Activated B cell treated with CpG ODN at 0.5 μM for 24 hours (primary cell): ENCODE measurements at regions not wholly inside any gene's neighbourhood (a gene's known extent, or its start where the extent isn't known, plus 50 kb on each side); places are given as distances from the start of the nearest gene placed in this dataset.

Experiments used
- ATAC-seq: fragments of 200-7000 bp; cut with Tn5 transposase; one replicate; pipeline ENCODE4 v1.10.0; 2021; ENCODE audit warnings: low read depth, mild to moderate bottlenecking, moderate library complexity
- CTCF ChIA-PET: fragments of 350-600 bp; sonication (Branson Sonifier 250); formaldehyde crosslinking; loops from one replicate; lab custom pipeline; 2021; ENCODE audit warnings: antibody characterized with exemption; lab: Charles Lee
- POLR2A ChIA-PET: fragments of 350-600 bp; sonication (Branson Sonifier 250); formaldehyde crosslinking; loops from one replicate; lab custom pipeline; 2021; ENCODE audit warnings: antibody characterized with exemption; lab: Charles Lee
- DNase-seq: peaks from one replicate; pipeline ENCODE4 v3.0.0; 2022
- H3K27ac Mint-ChIP-seq: one replicate; pipeline ENCODE4 v1.8.0; 2020; ENCODE audit warnings: mixed read lengths
- H3K27me3 Mint-ChIP-seq: one replicate; pipeline ENCODE4 v1.8.0; 2021; ENCODE audit warnings: mixed read lengths
- H3K36me3 Mint-ChIP-seq: one replicate; pipeline ENCODE4 v1.8.0; 2021; ENCODE audit warnings: low read depth, mixed read lengths
- H3K4me1 Mint-ChIP-seq: one replicate; pipeline ENCODE4 v1.8.0; 2021; ENCODE audit warnings: mixed read lengths
- H3K4me3 Mint-ChIP-seq: one replicate; pipeline ENCODE4 v1.8.0; 2020; ENCODE audit warnings: mild to moderate bottlenecking, mixed read lengths
- H3K9me3 Mint-ChIP-seq: one replicate; pipeline ENCODE4 v1.8.0; 2020; ENCODE audit warnings: mixed read lengths
- CTCF ChIP-seq: fragments of 200-600 bp; IDR thresholded peaks from one replicate; pipeline ENCODE4 v1.8.0; 2022; ENCODE audit warnings: antibody characterized with exemption, mild to moderate bottlenecking
- intact Hi-C: fragments of 100-400 bp; cut with micrococcal nuclease; formaldehyde crosslinking; loops from one replicate; pipeline ENCODE4 v1.15.1; 2024

GRCh38 chr12:93960521-93960920, 187.9 kb upstream of the PLXNC1 start:
- no peak for DNase-seq
- Mint-ChIP-seq H3K27me3 (peaks cover 7% of the 10 kb centered on the region), H3K4me3 (no peak overlapping the region), H3K27ac (no peak overlapping the region), H3K4me1 (no peaks in the 10 kb centered on the region), H3K9me3 (peaks cover 14% of the 10 kb centered on the region), H3K36me3 (no peaks in the 10 kb centered on the region)
- no peak for TF ChIP-seq CTCF
- intact Hi-C loops, result no loop called here
- ChIA-PET CTCF (no interaction called here), POLR2A (no interaction called here)
- no peak for ATAC-seq

- Mint-ChIP-seq H3K4me1 (no peaks in the 10 kb centered on the region), H3K27me3 (peaks cover 8% of the 10 kb centered on the region), H3K36me3 (no peaks in the 10 kb centered on the region)
Observed at GRCh38 chr12:93962336-93962735, 186.0 kb upstream of the PLXNC1 start.

GRCh38 chr12:93964936-93965335, 183.4 kb upstream of the PLXNC1 start:
- intact Hi-C loops, result no loop called here
- DNase-seq, result no peak
- peaks cover 11% of the 10 kb centered on the region for H3K27me3 Mint-ChIP-seq
- H3K36me3 Mint-ChIP-seq, result no peaks in the 10 kb centered on the region
- POLR2A ChIA-PET, result interaction anchor here (0.7 kb wide), 1 partner anchor 389 kb away, joined by 3 read pairs; no protein-coding TSS in a partner anchor
- CTCF ChIA-PET, result no interaction called here
- no peak for TF ChIP-seq CTCF
- ATAC-seq, result no peak
- no peak overlapping the region for H3K27ac Mint-ChIP-seq
- no peak overlapping the region for H3K4me3 Mint-ChIP-seq
- no peaks in the 10 kb centered on the region for H3K4me1 Mint-ChIP-seq
- H3K9me3 Mint-ChIP-seq, result peaks cover 5% of the 10 kb centered on the region

More at GRCh38 chr12:93962336-93962735, 186.0 kb upstream of the PLXNC1 start:
- Mint-ChIP-seq H3K27ac (no peak overlapping the region), H3K9me3 (peaks cover 5% of the 10 kb centered on the region), H3K4me3 (no peak overlapping the region)
- intact Hi-C loops, result no loop called here
- no peak for TF ChIP-seq CTCF
- ChIA-PET CTCF (interaction anchor here (1.1 kb wide), 1 partner anchor 140 kb away, joined by 3 read pairs; no protein-coding TSS in a partner anchor), POLR2A (no interaction called here)
- ATAC-seq (no peak), DNase-seq (no peak)

- no peak for TF ChIP-seq CTCF
- no peak for DNase-seq
- no peaks in the 10 kb centered on the region for H3K9me3 Mint-ChIP-seq
- no peaks in the 10 kb centered on the region for H3K4me1 Mint-ChIP-seq
- POLR2A ChIA-PET, result no interaction called here
- no peaks in the 10 kb centered on the region for H3K36me3 Mint-ChIP-seq
- no peak for ATAC-seq
- H3K27ac Mint-ChIP-seq, result no peak overlapping the region
- intact Hi-C loops, result no loop called here
- peaks cover 22% of the 10 kb centered on the region for H3K27me3 Mint-ChIP-seq
- CTCF ChIA-PET, result no interaction called here
- H3K4me3 Mint-ChIP-seq, result no peak overlapping the region
Observed at GRCh38 chr12:93966516-93967133, 181.8 kb upstream of the PLXNC1 start.

GRCh38 chr12:93967454-93967853, 180.9 kb upstream of the PLXNC1 start:
- ChIA-PET POLR2A (no interaction called here), CTCF (no interaction called here)
- no peak overlapping the region for H3K4me3 Mint-ChIP-seq
- DNase-seq (no peak), ATAC-seq (no peak)
- TF ChIP-seq CTCF, result no peak
- no peaks in the 10 kb centered on the region for H3K4me1 Mint-ChIP-seq
- H3K27me3 Mint-ChIP-seq, result peaks cover 22% of the 10 kb centered on the region
- H3K36me3 Mint-ChIP-seq, result no peaks in the 10 kb centered on the region
- H3K27ac Mint-ChIP-seq, result no peak overlapping the region
- intact Hi-C loops, result no loop called here
- no peaks in the 10 kb centered on the region for H3K9me3 Mint-ChIP-seq
